Esophagus squamous epithelium (tissue), 4 donors: ENCODE measurements at regions not wholly inside any gene's neighbourhood (a gene's known extent, or its start where the extent isn't known, plus 50 kb on each side); places are given as distances from the start of the nearest gene placed in this dataset.

Experiments
- POLR2A ChIP-seq, 4 donors: fragments of 450-650 bp; IDR thresholded peaks; one replicate each; pipeline ENCODE4 v1.6.1; 2017; ENCODE audit warnings: antibody characterized with exemption in 4 of 4, mild to moderate bottlenecking in 4 of 4, moderate library complexity in 3 of 4
- TF ChIP-seq, protein P1 (sequence below), 6 experiments: fragments of 450-650 bp in 4 of 6; fragments of 200-600 bp in 2 of 6; sonication (generic) in 2 of 6; IDR thresholded peaks; one replicate each; pipeline ENCODE4 v1.5.1; 2016 to 2019; ENCODE audit warnings: antibody characterized with exemption in 6 of 6, mild to moderate bottlenecking in 4 of 6, moderate library complexity in 4 of 6

DNA sequence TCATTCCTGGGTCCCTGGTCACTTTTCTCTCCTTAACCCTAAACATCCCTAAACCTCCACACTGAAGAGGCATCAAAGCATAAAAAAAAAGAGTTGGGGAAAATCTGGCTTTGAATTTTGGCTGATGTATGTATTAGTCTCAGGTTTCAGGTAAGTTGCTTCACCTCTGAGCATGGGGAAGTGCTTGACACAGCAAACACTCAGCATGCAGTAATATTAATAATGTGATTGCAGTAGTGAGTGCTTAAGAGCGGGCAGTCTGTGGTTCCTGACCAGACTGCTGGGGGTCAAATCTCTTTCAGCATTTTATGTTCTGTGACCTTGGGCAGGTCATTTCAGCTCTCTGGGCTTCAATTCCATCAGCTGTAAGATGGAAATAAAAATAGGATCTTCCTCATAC, 467.9 kb downstream of the SOX2 start:
- TF ChIP-seq POLR2A (IDR thresholded peaks at IDR 0.05) = no peak
- TF ChIP-seq, protein P1, sequence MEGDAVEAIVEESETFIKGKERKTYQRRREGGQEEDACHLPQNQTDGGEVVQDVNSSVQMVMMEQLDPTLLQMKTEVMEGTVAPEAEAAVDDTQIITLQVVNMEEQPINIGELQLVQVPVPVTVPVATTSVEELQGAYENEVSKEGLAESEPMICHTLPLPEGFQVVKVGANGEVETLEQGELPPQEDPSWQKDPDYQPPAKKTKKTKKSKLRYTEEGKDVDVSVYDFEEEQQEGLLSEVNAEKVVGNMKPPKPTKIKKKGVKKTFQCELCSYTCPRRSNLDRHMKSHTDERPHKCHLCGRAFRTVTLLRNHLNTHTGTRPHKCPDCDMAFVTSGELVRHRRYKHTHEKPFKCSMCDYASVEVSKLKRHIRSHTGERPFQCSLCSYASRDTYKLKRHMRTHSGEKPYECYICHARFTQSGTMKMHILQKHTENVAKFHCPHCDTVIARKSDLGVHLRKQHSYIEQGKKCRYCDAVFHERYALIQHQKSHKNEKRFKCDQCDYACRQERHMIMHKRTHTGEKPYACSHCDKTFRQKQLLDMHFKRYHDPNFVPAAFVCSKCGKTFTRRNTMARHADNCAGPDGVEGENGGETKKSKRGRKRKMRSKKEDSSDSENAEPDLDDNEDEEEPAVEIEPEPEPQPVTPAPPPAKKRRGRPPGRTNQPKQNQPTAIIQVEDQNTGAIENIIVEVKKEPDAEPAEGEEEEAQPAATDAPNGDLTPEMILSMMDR (IDR thresholded peaks at IDR 0.05) = no peak
